Thyroid gland (tissue), 4 donors: ENCODE measurements at regions not wholly inside any gene's neighbourhood (a gene's known extent, or its start where the extent isn't known, plus 50 kb on each side); places are given as distances from the start of the nearest gene placed in this dataset.

Experiments used
- POLR2A ChIP-seq, 2 donors: fragments of 450-650 bp; IDR thresholded peaks; one replicate each; pipeline ENCODE4 v1.6.1; 2017; ENCODE audit warnings: antibody characterized with exemption in 2 of 2, mild to moderate bottlenecking in 2 of 2, moderate library complexity in 1 of 2
- TF ChIP-seq, protein P1 (sequence below), 6 experiments: fragments of 200-600 bp in 3 of 6; fragments of 450-650 bp in 3 of 6; sonication (generic) in 3 of 6; IDR thresholded peaks; one replicate each; pipeline ENCODE4 v1.5.1; 2016 to 2019; ENCODE audit warnings: antibody characterized with exemption in 6 of 6, mild to moderate bottlenecking in 2 of 6, inconsistent platforms in 1 of 6, moderate library complexity in 1 of 6

- TF ChIP-seq, protein P1, sequence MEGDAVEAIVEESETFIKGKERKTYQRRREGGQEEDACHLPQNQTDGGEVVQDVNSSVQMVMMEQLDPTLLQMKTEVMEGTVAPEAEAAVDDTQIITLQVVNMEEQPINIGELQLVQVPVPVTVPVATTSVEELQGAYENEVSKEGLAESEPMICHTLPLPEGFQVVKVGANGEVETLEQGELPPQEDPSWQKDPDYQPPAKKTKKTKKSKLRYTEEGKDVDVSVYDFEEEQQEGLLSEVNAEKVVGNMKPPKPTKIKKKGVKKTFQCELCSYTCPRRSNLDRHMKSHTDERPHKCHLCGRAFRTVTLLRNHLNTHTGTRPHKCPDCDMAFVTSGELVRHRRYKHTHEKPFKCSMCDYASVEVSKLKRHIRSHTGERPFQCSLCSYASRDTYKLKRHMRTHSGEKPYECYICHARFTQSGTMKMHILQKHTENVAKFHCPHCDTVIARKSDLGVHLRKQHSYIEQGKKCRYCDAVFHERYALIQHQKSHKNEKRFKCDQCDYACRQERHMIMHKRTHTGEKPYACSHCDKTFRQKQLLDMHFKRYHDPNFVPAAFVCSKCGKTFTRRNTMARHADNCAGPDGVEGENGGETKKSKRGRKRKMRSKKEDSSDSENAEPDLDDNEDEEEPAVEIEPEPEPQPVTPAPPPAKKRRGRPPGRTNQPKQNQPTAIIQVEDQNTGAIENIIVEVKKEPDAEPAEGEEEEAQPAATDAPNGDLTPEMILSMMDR (IDR thresholded peaks at IDR 0.05): no peak
- TF ChIP-seq POLR2A (IDR thresholded peaks at IDR 0.05): no peak
Observed at GRCh38 chr19:34867631-34868030, 59.1 kb upstream of the ZNF30 start.
